ENCODE measurements at regions not wholly inside any gene's neighbourhood (a gene's known extent, or its start where the extent isn't known, plus 50 kb on each side); places are given as distances from the start of the nearest gene placed in this dataset.

DNA sequence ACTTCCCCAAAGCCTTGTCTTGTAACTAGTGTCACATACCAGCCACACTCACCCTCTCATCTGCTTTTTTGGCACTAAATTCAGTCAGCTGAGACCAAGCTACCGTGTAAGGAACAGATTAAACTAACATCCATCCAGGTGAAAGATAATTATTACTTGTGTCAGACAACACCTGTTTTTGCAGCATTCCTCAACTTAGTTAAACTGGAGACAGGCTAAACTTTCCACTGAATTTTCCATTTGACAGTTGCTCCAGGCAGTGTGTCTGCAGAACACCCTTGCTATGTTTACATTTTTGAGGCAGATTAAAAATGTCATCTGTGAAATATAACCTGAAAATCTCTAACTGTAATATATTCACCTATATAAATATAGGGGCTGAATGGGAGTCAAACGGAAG, 73.6 kb downstream of the CYP26A1 start:
- no peak for DNase-seq (ENCODE audit: extremely low read depth, low read depth)
- TF ChIP-seq, protein P1, sequence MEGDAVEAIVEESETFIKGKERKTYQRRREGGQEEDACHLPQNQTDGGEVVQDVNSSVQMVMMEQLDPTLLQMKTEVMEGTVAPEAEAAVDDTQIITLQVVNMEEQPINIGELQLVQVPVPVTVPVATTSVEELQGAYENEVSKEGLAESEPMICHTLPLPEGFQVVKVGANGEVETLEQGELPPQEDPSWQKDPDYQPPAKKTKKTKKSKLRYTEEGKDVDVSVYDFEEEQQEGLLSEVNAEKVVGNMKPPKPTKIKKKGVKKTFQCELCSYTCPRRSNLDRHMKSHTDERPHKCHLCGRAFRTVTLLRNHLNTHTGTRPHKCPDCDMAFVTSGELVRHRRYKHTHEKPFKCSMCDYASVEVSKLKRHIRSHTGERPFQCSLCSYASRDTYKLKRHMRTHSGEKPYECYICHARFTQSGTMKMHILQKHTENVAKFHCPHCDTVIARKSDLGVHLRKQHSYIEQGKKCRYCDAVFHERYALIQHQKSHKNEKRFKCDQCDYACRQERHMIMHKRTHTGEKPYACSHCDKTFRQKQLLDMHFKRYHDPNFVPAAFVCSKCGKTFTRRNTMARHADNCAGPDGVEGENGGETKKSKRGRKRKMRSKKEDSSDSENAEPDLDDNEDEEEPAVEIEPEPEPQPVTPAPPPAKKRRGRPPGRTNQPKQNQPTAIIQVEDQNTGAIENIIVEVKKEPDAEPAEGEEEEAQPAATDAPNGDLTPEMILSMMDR (IDR thresholded peaks at IDR 0.05; ENCODE audit: low read depth, low read length) = no peak

DNA sequence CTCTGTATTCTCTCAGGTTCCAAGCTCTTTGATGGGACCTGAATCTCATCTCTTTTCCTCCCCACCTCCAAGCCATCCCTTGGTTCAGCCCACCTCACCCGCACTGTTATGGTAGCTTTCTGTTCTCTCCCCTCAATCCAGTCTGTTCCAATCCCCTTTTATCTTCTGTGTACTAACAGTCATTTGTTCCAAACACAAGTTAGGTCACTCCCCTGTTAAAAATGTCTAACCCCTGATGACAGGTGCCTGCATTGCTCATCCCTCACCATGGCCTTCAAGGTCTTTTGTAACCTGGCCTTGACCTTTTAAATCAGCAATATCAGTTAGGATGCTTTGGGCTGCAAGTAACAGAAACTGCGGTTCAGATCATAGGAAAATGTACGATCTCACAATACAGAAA, 74.8 kb downstream of the CYP26A1 start:
- DNase-seq (ENCODE audit: extremely low read depth, low read depth) = no peak
- TF ChIP-seq, protein P1 (IDR thresholded peaks at IDR 0.05; ENCODE audit: low read depth, low read length) = no peak

DNA sequence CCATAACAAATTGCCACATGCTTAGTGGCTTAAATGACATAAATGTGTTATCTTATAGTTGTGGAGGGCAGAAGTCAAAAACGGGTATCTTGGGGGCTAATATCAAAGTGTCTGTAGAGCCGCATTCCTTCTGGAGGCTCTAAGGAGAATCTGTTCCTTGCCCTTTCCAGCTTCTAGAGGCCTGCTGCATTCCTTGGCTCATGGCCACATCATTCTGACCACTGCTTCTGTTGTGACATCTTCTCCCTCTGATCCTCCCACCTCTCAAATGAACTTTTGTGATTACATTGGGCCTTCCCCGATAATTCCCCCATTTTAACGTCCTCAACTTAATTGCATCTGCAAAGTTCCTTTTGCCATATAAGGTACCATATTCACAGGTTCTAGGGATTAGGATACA, 76.1 kb downstream of the CYP26A1 start:
- no peak for DNase-seq (ENCODE audit: extremely low read depth, low read depth)
- TF ChIP-seq, protein P1 (IDR thresholded peaks at IDR 0.05; ENCODE audit: low read depth, low read length) = no peak

DNA sequence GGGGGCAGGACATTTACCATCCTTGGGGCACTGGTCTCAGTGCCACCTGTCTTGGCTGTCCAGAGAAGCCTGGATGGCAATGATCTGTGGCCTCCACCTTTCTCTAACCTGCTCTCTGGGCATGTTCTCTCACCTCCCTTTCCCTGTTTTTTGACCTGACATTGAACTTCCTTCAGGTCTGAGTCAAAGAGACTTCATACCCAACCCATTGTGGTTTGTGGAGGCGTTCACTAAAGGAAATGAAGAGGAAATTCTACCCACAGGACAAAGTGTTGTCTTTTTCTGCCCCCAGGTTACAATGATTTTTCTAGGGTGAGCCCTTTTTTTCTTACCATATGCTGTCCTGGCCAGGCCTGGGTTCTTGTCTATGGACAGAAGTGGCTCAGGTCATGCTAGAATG, 76.6 kb downstream of the CYP26A1 start:
- TF ChIP-seq, protein P1 (IDR thresholded peaks at IDR 0.05; ENCODE audit: low read depth, low read length) = no peak
- DNase-seq (ENCODE audit: extremely low read depth, low read depth) = no peak

DNA sequence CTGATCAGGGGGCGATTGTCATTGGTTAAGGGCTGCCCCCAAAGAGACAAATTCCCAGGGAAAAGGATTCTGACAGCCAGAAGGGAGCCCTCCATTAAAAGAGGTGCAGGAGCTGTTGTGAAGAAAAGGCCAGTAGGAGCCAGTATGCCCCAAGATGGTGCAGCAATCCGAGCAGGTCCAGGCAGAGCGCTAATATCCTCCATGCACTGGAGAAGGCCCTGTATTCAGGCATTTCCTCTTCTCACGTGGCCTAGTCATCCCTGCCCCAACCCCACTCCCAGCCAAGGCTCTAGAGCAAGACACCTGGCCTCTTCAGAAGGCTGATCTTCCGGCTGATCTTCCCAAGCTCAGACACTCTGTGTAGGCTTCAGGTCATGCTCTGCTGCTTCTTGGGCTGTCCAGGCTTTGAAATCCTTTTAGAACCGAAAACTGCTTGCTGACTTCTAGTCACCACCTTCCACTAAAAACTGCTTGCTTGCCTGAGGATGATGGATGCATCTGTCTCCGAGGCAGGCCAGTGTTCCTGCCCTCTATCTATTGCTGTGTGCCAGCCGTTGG, 77.4 kb downstream of the CYP26A1 start:
- TF ChIP-seq, protein P1 (IDR thresholded peaks at IDR 0.05; ENCODE audit: low read depth, low read length) = no peak
- DNase-seq (ENCODE audit: extremely low read depth, low read depth) = no peak

DNA sequence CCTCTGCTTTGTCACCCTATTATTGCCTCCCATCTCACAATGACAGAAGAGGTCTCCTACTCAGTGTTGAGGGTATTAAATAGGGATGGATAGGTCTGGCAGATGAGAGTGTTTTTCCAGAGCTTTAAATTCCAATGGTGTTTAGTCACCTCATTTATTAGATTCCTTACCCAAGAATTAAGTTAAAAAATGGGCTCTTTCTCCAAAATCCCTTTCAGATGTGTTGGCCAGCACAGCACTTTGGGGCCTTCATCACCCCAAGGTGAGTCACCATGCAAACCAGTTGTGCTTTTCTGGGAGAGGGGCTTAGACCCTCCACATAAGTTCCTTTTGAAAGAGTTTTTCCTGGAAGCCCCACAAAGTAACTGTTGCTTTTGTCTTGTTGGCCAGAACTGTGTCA, 78.4 kb downstream of the CYP26A1 start:
- no peak for DNase-seq (ENCODE audit: extremely low read depth, low read depth)
- TF ChIP-seq, protein P1 (IDR thresholded peaks at IDR 0.05; ENCODE audit: low read depth, low read length) = no peak

DNA sequence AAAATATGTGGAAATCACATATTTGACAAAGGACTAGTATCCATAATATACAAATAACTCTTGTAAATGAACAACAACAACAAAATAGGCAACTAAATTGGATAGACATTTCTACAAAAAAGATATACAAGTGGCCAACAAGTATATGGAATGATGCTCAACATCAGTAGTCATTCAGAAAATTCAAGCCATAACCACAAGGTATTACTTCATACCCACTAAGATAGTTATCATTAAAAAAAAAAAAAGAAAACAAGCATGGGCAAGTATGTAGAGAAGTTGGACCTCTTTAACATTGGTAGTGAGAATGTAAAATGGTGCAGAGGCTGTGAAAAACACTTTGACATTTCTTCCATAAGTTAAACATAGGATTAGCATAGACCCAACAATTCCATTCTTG, 80.8 kb downstream of the CYP26A1 start:
- DNase-seq (ENCODE audit: extremely low read depth, low read depth) = no peak
- TF ChIP-seq, protein P1 (IDR thresholded peaks at IDR 0.05; ENCODE audit: low read depth, low read length) = no peak

All from AG09319 (cell line).